ENCODE measurements at regions not wholly inside any gene's neighbourhood (a gene's known extent, or its start where the extent isn't known, plus 50 kb on each side); places are given as distances from the start of the nearest gene placed in this dataset.
"Not testable (repeated sequence)": the region's sequence is repeated elsewhere in the genome, so short reads cannot be mapped to it uniquely, and the experiment has no call there.

DNA sequence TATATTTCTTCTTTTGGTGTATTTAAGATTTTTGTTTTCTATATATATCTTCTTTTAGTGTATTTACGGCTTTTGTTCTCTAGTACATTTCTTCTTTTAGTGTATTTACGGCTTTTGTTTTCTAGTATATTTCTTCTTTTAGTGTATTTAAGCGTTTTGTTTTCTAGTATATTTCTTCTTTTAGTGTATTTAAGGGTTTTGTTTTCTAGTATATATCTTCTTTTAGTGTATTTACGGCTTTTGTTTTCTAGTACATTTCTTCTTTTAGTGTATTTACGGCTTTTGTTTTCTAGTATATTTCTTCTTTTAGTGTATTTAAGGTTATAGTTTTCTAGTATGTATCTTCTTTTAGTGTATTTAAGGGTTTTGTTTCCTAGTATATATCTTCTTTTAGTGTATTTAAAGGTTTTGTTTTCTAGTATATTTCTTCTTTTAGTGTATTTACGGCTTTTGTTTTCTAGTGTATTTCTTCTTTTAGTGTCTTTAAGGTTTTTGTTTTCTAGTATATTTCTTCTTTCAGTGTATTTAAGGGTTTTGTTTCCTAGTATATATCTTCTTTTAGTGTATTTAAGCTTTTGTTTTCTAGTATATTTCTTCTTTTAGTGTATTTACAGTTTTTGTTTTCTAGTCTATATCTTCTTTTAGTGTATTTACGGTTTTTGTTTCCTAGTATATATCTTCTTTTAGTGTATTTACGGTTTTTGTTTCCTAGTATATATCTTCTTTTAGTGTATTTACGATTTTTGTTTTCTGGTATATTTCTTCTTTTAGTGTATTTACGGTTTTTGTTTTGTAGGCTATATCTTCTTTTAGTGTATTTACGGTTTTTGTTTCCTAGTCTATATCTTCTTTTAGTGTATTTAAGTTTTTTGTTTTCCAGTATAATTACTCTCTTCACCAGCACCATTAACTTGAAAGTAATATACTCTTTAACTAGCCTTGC, 249.4 kb downstream of the SHOX start:
- not testable (repeated sequence) for DNase-seq

- DNase-seq, result no peak
Observed at GRCh38 chrX:874061-874460, 243.5 kb downstream of the SHOX start.

GRCh38 chrX:873016-873415, 242.4 kb downstream of the SHOX start:
- no peak for DNase-seq

- no peak for DNase-seq
Observed at GRCh38 chrX:872090-872489, 241.5 kb downstream of the SHOX start.

DNA sequence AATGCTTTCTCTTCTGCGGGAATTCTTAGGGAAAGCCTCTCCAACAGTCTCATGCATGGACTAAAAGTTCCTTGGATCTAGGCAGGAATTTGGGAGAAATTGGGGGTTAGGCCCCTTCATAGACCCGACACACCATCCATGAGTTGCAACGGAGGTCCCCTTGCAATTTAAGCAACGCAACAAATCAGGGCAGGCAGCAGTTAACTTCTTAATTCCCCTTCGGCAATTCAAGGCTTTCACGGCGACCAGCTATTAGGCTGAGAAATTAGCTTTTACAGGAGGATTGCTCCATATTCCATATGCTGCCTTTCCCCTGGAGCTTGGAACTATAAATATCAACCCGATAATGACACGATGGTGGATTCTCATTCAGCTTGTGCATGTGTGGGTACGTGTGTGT, 241.0 kb downstream of the SHOX start:
- DNase-seq, result no peak

DNA sequence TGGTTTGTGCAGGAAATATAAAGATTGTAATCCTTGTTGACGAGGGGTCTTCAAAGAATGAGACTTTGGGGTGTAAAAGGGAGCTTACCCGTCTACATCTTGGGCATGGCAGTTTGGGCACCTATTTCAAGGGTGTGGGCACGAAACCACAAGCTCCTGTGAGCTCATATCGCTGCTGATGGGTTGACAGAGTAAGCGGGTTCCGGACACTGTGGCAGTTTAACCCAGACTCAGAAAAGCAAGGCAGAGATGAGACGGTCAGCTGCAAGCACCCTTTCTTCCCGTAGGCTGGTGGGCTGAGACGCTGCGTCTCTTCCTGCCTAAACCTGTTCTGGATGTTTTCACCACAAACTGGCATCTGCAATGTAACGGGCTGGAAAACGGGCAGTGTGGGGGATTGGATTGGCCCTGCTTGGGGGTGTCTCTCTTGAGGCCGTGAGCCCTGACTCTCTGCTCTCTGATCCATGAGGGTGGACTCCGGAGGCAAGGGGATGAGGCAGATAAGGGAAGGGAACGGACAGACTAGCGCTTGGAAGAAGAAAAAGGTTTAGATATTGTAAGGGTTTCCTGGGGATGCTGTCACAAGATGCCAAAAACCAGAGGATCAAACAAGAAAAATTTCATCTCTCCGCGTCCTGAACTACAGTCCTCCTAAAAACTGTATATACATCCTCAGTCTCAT, 237.5 kb downstream of the SHOX start:
- DNase-seq, result no peak

DNA sequence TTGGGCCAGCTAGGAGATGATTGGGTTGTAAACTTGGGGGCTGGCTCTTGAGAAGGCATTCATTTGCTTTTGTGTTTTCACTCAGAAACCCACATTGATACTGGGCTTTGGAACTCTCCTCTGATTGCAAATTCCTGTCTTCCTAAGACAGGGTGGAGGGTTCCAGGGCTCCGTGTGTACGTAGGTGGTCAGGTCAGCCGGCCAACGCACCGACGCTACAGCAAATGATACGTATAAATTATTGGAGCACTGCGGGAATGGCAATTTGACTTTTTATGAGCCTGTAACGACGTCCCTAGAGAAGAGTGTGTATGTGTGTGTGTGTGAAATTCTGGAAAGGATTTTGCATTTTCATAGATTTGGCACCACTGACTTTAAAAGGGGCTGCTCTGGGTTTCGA, 236.9 kb downstream of the SHOX start:
- no peak for DNase-seq

DNA sequence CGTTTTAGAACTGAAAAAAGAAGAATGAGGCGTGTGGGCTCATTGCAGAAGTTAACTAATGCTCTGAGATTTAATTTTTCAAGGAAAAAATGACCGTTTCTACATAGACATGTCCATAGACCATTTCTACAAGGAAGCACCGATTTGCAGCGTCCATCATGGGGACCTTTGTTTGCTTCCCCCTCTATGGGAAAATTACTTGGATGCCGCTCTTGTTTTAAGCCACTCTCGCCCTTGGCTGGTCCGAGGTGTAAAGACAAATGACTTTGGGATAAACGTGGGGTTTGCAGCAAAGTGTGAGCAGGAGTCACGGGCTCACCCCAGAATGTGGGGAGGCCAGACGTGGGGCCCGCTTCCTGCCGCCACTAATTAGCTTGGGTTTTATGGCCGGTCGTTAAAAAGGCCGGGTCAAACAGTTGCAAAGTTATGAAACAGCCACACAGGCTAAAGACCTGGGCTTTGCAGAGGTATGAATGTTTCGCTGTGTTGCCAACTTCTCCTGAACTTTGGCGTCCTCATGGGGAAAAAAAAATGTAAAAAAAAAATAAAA, 235.9 kb downstream of the SHOX start:
- no peak for DNase-seq

- no peak for DNase-seq
Observed at GRCh38 chrX:865422-865821, 234.8 kb downstream of the SHOX start.

DNA sequence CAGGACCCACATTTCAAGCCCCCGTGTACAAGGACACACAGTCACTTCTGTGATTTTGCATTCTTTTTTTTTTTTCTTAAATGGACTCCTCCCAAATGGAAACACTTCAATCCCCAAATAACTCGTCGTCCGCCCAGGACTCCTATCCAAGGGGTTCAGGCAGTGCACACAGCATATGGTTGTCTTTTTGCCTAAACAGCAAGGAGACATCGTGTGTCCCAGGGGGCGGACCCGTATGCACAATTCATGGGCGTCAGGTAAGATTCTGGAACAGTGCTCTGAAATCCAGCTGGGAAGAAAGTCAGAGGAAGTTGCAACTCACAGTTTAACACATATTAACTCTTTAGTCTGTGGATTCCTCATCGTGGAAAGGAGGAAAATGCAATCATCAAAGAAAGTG, 231.3 kb downstream of the SHOX start:
- no peak for DNase-seq

DNA sequence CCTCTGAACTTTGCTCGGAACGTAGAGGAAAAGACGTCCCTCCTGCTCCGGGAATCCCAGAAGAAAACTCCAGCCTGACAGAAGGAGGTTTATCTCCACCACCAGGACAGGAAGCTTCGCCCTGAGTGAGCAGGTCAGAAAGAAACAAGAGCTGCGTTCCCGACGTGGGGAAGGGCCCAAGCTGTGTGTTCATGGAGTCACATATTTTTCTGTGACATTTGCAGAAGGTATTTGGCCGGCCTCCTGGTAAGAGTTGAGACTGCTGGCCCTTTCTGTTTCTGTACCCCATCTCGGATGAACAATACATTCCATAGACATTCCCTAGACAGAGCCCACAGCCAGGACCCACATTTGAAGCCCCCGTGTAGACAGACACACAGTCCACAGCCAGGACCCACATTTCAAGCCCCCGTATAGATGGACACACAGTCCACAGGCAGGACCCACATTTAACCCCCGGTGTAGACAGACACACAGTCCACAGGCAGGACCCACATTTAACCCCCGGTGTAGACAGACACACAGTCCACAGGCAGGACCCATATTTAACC, 230.8 kb downstream of the SHOX start:
- no peak for DNase-seq

DNA sequence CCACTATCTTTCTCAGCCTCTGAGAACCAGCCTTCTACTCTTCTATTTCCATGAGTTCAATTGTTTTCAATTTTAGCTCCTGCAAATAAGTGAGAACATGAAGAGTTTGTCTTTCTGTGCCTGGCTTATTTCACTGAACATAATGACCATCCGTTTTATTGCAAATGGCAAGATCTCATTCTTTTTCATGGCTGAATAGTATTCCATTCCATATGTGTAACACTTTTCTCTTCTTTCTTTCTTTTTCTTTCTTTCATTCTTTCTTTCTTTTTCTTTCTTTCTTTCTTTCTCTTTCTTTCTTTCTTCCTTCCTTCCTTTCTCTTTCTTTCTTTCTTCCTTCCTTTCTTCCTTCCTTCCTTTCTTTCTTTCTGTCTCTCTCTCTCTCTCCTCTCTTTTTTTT, 228.7 kb downstream of the SHOX start:
- DNase-seq, result no peak

DNA sequence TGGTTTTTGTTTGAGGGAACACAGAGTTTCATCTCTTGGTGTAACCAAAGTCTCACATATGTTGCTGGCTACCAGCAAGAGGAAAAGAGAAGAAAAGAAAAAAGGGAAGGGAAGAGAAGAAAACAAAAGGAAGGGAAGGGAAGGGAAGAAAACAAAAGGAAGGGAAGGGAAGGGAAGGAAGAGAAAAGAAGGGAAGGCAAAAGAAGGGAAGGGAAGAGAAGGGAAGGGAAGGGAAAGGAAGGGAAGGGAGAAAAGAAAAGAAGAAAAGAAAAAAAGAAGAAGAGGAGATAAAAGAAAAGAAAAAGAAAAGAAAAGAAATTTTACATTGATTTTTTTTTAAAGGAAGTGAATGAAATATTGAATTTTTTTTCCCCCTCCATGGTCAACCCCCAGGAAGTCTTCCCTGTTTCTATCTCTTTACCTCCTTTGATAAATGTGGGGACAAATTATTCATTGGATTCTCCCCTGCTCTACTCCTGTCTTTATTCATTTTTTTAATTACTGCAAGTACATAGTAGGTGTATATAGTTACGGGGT, 228.0 kb downstream of the SHOX start:
- DNase-seq, result no peak

- no peak for DNase-seq
Observed at GRCh38 chrX:857376-857775, 226.8 kb downstream of the SHOX start.

GRCh38 chrX:856566-857290, 226.1 kb downstream of the SHOX start:
- DNase-seq, result no peak

GRCh38 chrX:853304-853703, 222.7 kb downstream of the SHOX start:
- DNase-seq, result no peak

GRCh38 chrX:850471-850916, 219.9 kb downstream of the SHOX start:
- no peak for DNase-seq

- no peak for DNase-seq
Observed at GRCh38 chrX:848386-848785, 217.8 kb downstream of the SHOX start.

- DNase-seq, result no peak
Observed at GRCh38 chrX:843306-843705, 212.7 kb downstream of the SHOX start.

DNA sequence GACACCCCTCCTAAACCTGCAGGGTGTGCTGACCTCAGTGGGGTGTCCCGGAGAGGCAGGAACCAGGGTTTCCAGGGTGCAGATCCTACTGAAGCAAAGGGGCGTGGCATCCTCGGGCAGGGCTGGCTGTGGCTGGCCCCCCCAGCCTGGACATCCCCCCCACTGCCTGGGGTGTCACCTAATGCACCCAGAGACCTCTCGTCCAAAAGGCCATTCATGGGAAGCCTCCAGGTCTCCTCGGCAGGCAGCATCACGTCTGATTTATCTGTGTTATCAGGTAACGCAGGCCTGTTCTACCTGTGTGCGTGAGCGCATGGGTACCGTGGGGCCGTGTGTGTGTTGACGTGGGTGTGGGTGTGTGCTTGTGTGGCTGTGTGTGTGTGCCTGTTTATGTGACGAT, 210.0 kb downstream of the SHOX start:
- no peak for DNase-seq

DNA sequence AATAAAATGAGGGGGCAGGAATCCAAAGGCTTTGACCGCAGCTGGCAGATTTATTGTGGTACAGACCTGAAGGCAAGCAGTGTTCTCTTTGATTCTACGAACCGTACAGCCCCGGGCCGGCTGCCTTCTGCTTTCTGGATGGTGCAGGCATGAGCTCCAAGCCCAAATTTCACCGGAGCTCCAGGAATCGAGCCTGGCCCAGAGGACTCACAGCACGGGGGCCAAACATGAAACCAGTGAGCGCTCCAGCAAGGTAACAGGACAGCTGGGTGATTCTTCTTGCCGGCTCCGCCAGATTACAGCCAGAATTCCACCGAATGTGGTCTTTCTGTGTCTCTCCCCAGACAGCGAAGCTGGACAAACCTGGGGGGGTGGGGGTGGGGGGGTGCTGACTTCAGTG, 208.1 kb downstream of the SHOX start:
- not testable (repeated sequence) for DNase-seq

DNA sequence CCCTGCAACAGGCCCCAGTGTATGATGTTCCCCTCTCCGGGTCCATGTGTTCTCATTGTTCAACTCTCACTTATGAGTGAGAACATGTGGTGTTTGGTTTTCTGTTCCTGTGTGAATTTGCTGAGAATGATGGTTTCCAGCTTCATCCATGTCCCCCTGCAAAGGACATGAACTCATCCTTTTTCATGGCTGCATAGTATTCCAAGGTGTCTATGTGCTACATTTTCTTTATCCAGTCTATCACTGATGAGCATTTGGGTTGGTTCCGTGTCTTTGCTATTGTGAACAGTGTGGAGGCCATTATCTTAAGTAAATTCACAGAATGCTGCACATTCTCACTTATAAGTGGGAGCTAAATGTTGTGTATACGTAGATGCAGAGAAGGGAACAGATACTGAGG, 205.3 kb downstream of the SHOX start:
- DNase-seq, result not testable (repeated sequence)

DNA sequence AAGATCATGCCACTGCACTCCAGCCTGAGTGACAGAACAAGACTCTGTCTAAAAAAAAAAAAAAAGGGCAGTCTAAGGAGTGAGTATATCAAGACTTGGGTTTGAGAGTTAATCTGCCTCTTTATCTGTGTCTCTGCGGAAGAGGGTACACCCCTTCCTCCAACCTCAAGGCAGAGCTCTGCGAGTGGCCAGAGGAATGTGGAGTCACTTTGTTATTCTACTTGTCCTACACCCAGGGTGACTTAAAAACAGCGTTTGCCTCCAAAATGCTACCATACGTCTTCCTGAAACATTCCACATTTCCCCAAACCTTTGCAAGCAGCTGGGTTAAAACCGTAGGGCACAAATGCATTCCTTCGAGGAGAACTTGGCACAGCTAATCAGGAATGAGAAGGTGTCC, 199.9 kb downstream of the SHOX start:
- DNase-seq, result no peak

Data from activated T-cell treated with anti-CD3 and anti-CD28 coated beads, Interleukin-2, amount 50 U/mL, for 48 hours (primary cell).